ENCODE measurements at regions not wholly inside any gene's neighbourhood (a gene's known extent, or its start where the extent isn't known, plus 50 kb on each side); places are given as distances from the start of the nearest gene placed in this dataset.

DNA sequence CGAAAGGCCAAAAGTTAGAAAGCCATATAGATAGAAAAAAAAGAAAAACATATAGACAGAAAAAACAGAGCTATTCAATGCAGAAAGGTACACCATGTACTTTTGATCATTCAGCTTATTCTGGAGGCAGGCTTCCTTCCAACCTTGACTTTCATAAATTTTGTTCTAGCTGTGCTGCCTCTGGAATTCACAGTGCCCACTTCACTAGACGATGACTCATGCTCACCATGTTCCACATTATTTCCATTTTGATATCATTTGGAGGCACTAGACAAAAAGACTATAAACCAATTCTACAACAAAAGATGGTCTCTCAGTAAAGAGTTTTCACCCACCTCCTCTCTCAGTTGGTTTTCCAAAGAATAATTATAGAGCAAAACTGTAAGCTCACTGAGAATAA is 229.0 kb upstream of the IPO5 start:
- TF ChIP-seq, protein P1, sequence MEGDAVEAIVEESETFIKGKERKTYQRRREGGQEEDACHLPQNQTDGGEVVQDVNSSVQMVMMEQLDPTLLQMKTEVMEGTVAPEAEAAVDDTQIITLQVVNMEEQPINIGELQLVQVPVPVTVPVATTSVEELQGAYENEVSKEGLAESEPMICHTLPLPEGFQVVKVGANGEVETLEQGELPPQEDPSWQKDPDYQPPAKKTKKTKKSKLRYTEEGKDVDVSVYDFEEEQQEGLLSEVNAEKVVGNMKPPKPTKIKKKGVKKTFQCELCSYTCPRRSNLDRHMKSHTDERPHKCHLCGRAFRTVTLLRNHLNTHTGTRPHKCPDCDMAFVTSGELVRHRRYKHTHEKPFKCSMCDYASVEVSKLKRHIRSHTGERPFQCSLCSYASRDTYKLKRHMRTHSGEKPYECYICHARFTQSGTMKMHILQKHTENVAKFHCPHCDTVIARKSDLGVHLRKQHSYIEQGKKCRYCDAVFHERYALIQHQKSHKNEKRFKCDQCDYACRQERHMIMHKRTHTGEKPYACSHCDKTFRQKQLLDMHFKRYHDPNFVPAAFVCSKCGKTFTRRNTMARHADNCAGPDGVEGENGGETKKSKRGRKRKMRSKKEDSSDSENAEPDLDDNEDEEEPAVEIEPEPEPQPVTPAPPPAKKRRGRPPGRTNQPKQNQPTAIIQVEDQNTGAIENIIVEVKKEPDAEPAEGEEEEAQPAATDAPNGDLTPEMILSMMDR (IDR thresholded peaks at IDR 0.05): no peak
- Histone ChIP-seq H3K9me3 (ENCODE audit: control insufficient read depth, insufficient read depth, low read length) (no peaks in the 10 kb centered on the region), H3K4me1 (ENCODE audit: control insufficient read depth, insufficient read depth, low read length) (no peaks in the 10 kb centered on the region), H3K36me3 (ENCODE audit: control insufficient read depth, insufficient read depth, low read length) (no peaks in the 10 kb centered on the region), H3K4me3 (ENCODE audit: low read length) (no peak overlapping the region), H3K27ac (ENCODE audit: low read length) (no peak overlapping the region), H3K27me3 (ENCODE audit: control insufficient read depth, insufficient read depth, low read length) (no peaks in the 10 kb centered on the region)
- Mint-ChIP-seq H3K27ac (no peak overlapping the region), H3K4me3 (no peak overlapping the region), H3K4me1 (no peaks in the 10 kb centered on the region), H3K27me3 (ENCODE audit: low read depth in 2 of 2) (peaks cover 0 to 2% of the 10 kb centered on the region in 2 donors), H3K36me3 (no peaks in the 10 kb centered on the region), H3K9me3 (peaks cover 3 to 12% of the 10 kb centered on the region in 2 donors)
- ATAC-seq (no peak), DNase-seq (no peak)
- intact Hi-C loops (cut with micrococcal nuclease): no loop called here
- 97% methylated on average over 2 of the region's 2 CpGs for WGBS (ENCODE audit: insufficient coverage)

DNA sequence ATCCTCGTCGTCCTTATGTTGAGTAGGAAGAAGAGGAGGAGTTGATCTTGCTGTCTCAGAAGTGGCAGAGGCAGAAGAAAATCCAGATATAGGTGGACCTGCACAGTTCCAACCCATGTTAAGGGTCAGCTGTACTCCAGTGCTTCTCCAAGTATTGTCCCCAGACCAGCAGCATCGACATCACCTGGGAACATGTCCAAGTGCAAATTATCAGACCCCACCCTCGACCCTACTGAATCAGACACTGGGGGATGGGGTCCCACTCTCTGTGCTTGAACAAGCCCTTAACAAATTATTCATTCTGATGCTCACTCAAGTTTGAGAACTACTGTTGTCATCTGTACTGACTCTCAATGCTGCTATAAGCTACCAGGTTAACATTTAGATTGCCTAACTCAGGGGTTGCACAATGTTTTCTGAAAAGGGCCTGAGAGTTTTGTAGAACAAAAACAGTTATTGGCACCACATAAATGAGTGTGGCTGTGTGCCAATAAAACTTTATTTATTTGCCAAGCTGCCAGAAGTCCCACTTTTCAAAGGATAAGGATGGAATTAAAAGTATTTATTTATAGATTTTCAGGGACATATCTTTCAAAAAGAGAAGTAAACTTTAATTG is 226.7 kb upstream of the IPO5 start:
- 78% methylated on average over 4 of the region's 4 CpGs for WGBS (ENCODE audit: insufficient coverage)
- no peak overlapping the region for H3K27ac Mint-ChIP-seq
- Histone ChIP-seq H3K4me3 (ENCODE audit: low read length) (no peak overlapping the region), H3K27me3 (ENCODE audit: control insufficient read depth, insufficient read depth, low read length) (no peaks in the 10 kb centered on the region), H3K9me3 (ENCODE audit: control insufficient read depth, insufficient read depth, low read length) (no peaks in the 10 kb centered on the region), H3K27ac (ENCODE audit: low read length) (no peak overlapping the region), H3K4me1 (ENCODE audit: control insufficient read depth, insufficient read depth, low read length) (no peaks in the 10 kb centered on the region), H3K36me3 (ENCODE audit: control insufficient read depth, insufficient read depth, low read length) (no peaks in the 10 kb centered on the region)
- H3K4me3 Mint-ChIP-seq: no peak overlapping the region
- DNase-seq (no peak), ATAC-seq (no peak)
- intact Hi-C loops (cut with micrococcal nuclease): no loop called here
- no peaks in the 10 kb centered on the region for H3K36me3 Mint-ChIP-seq
- no peaks in the 10 kb centered on the region for H3K4me1 Mint-ChIP-seq
- TF ChIP-seq, protein P1 (IDR thresholded peaks at IDR 0.05): no peak
- peaks cover 8 to 12% of the 10 kb centered on the region in 2 donors for H3K9me3 Mint-ChIP-seq
- H3K27me3 Mint-ChIP-seq (ENCODE audit: low read depth in 2 of 2): peaks cover 0 to 5% of the 10 kb centered on the region in 2 donors

DNA sequence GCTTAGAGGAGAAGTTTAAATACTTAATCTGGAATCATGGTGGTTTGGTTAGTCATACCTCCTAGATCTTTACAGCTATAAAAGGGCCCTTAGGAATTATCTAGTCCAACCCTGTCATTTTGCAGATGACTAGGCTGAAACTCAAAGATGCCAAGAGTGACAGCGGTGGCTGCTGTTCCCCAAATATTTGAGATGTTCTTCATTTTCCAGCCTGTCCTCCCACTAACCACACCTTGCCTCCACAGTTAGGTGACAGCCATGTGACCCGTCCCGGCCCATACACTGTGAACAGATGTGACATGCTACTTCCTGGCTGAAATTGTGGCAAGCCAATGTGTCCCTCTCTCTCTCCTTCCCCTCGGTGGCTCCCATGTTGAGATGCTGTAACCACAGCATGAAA is 225.5 kb upstream of the IPO5 start:
- H3K27me3 ChIP-seq (ENCODE audit: control insufficient read depth, insufficient read depth, low read length): no peaks in the 10 kb centered on the region
- H3K27ac Mint-ChIP-seq: no peak overlapping the region
- no peaks in the 10 kb centered on the region for H3K9me3 ChIP-seq (ENCODE audit: control insufficient read depth, insufficient read depth, low read length)
- 74% methylated on average over 4 of the region's 4 CpGs for WGBS (ENCODE audit: insufficient coverage)
- DNase-seq (no peak), ATAC-seq (no peak)
- H3K4me3 Mint-ChIP-seq: no peak overlapping the region
- peaks cover 0 to 5% of the 10 kb centered on the region in 2 donors for H3K27me3 Mint-ChIP-seq (ENCODE audit: low read depth in 2 of 2)
- no peaks in the 10 kb centered on the region for H3K4me1 ChIP-seq (ENCODE audit: control insufficient read depth, insufficient read depth, low read length)
- H3K9me3 Mint-ChIP-seq: peaks cover 8 to 12% of the 10 kb centered on the region in 2 donors
- H3K36me3 Mint-ChIP-seq: no peaks in the 10 kb centered on the region
- no peak overlapping the region for H3K4me3 ChIP-seq (ENCODE audit: low read length)
- H3K36me3 ChIP-seq (ENCODE audit: control insufficient read depth, insufficient read depth, low read length): no peaks in the 10 kb centered on the region
- no peak overlapping the region for H3K27ac ChIP-seq (ENCODE audit: low read length)
- TF ChIP-seq, protein P1 (IDR thresholded peaks at IDR 0.05): no peak
- H3K4me1 Mint-ChIP-seq: no peaks in the 10 kb centered on the region
- intact Hi-C loops (cut with micrococcal nuclease): no loop called here

DNA sequence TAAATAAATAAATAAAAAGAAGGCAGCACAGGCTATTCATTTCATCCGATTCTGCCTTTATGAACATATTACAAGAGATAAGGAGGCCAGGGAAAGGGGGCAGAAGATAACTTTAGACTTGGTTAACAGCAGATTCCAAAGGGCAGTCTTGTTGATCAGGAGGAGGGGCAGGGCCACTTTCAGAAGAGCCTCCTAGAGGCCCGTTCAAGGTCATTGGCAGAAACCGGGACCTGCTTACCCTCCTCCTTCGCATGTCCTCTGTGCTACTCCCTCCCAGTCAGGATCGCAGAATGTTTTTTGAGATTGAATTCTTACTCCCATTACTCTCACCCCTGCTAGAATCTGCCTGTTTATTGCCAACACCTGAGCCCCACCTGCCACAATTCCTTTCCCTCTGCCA is 217.0 kb upstream of the IPO5 start:
- Histone ChIP-seq H3K36me3 (ENCODE audit: control insufficient read depth, insufficient read depth, low read length) (no peaks in the 10 kb centered on the region), H3K27ac (ENCODE audit: low read length) (no peak overlapping the region), H3K9me3 (ENCODE audit: control insufficient read depth, insufficient read depth, low read length) (no peaks in the 10 kb centered on the region), H3K27me3 (ENCODE audit: control insufficient read depth, insufficient read depth, low read length) (no peaks in the 10 kb centered on the region), H3K4me3 (ENCODE audit: low read length) (no peak overlapping the region), H3K4me1 (ENCODE audit: control insufficient read depth, insufficient read depth, low read length) (no peaks in the 10 kb centered on the region)
- ATAC-seq: no peak
- Mint-ChIP-seq H3K4me3 (no peak overlapping the region), H3K9me3 (peaks cover 5 to 8% of the 10 kb centered on the region in 2 donors), H3K27ac (no peak overlapping the region), H3K36me3 (no peaks in the 10 kb centered on the region), H3K27me3 (ENCODE audit: low read depth in 2 of 2) (peaks cover 0 to 1% of the 10 kb centered on the region in 2 donors), H3K4me1 (no peaks in the 10 kb centered on the region)
- DNase-seq: no peak
- 94% methylated on average over 4 of the region's 5 CpGs for WGBS (ENCODE audit: insufficient coverage)
- TF ChIP-seq, protein P1 (IDR thresholded peaks at IDR 0.05): no peak
- intact Hi-C loops (cut with micrococcal nuclease): no loop called here

Data from natural killer cell (primary cell).